Suppressor macrophage treated with lipopolysaccharide for 1 hour (primary cell): ENCODE measurements at regions not wholly inside any gene's neighbourhood (a gene's known extent, or its start where the extent isn't known, plus 50 kb on each side); places are given as distances from the start of the nearest gene placed in this dataset.

Source experiments
- DNase-seq, 3 donors: peaks; one replicate each; pipeline ENCODE4 v3.0.0-alpha.2; 2020 to 2022

DNA sequence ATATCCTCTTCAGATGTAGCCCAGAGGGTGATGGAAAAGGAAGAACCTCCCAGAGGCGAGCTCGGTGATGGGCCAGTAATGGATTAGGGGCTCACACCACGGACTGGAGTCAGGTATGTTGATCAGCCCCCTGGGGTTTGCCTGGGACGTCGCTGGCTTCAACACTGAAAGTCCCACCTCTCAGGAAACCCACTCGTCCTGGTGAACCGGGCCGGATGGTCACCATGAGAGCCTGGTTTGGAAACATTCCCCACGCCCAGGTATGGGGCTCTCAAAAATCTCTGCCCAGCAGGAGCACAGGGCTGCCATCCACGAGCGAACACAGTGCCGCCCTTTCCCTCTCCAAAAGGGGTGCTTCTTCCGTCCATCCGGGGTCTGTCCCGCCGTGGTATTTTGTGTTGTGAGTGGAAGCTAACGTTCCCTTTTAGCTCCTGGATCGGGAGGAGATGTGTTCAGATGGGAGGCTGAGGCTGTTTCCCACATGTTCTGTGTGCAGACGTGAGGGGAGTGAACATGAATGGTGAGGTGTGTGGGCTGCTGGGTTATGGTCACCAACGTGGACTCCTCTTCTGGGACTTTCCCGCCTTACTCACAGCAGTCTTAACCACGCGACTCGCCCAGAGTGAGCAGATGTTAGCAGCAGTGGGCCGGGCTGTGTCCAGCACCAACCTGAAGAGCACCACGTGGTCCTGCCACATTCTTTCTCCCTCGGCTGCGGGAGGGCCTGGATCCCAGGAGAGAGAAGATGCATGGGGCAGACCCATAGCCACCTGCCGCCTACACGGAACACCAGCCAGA lies 139.2 kb downstream of the KIF26A start:
- peak; percentile 5 to 23 (median 15) for DNase-seq

- no peak for DNase-seq
Measured at GRCh38 chr14:104278214-104278534, 139.8 kb downstream of the KIF26A start.

GRCh38 chr14:104280085-104280901 lies 141.9 kb downstream of the KIF26A start:
- no peak for DNase-seq

DNA sequence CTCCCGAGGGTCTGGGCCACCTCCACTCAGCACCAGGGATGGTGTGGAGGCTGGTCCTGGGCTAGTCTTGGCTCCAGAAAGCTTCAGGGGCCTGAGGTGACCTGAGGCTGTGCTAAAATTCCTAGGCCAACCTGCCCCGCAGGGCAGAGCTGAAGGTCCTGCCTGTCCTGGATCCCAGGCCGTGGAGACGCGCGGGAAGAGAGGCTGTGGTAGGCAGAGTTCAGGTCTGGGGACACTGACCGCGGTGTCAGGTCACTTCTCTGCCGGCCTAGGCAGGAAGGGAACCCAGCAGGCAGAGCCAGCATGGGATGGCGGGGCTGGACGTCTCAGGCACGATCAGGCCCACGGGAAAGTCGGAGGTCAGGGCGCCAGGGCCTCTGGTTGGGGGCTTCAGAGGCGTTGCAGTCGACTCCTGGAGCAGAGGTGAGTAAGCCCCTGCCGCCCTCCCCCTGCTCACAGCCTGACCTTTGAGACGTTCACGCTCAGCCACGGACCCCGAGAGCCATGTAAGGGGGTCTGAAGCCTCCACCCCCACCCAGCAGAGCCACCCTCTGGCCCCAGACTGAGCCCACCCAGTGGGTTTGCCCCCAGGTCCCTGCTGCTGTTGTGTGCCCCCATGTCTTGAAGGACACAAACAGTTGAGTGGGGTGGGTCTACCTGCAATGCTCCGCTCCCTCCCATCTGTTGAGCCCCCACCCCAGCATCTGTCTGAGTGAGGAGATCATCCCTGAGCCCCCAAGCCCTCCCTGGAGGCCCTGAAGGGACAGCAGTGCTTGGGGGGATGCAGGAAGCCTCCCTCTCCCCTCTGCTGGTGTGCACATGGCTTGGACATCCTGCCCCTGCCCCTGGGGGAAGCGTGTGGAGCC lies 142.7 kb downstream of the KIF26A start:
- DNase-seq: no peak

DNA sequence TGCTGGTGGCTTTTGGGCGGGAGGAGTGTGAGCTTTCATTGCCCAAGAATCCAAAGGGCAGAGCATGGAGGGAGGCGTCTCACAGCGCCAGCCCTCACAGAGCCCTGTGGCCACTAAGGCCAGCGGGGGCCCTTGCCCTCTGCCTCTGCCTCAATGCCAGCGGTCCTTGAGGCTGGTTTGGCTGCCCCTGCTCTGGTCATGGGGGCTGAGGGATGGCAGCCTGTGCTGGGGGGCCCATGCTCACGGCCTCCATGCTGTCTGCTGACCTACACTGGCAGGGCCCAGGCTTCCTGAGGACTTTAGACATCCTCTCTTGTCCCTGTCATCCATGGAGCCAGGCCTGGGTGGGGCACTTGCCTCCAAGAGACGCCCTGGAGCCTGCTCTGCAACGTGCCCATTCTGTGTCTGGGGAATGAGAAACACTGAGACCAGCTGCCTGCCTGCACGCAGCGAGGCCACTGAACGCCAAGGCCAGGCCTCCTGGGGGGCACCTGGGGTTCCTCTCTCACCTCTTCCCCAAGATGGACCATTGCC lies 143.4 kb downstream of the KIF26A start:
- no peak for DNase-seq

GRCh38 chr14:104282332-104283196 lies 144.2 kb downstream of the KIF26A start:
- DNase-seq: no peak

- DNase-seq: no peak
Measured at GRCh38 chr14:104283197-104284106, 145.1 kb downstream of the KIF26A start.

- no peak for DNase-seq
Measured at GRCh38 chr14:104284107-104284592, 145.8 kb downstream of the KIF26A start.

DNA sequence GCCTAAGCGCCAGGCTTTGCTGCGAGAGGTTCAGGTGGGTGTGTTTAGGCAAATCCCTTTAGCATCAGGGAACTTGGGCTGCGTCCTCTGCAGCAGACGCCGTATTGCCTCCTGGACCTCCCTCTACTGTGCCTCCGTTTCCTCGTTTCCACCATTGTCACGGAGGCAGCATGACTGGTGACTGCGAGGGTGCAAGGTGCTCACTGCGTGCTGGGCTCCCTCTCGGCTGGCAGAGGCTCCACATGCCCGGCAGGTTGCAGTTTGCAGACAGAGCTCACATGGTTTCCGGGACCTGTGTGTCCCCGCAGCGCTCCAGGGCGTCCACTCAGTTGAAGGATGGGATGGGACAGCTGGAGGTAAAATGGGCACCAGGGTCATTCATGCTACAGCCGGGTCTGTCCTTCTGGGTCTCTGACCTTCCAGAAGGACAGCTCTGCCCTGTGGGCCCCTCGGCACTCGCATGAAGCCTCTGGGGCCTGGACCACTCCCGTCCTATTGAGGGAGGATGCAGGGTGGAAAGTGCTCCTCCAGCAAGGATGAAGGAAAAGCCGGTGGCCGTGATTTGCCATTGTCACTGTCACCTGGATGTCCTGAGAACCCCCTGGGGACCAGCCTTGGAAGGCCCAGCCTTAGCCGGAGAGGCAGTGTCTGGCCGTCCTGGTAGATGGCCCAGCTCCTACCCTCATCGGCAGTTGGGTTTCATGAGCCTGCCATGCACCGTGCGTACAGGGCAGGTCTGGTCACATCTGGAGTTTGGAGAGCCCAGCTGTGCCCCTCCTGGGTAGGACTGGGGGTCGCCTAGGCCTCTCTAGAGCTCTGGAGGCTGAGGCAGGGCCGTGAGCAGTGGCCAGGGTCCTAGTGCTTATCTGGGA lies 146.5 kb downstream of the KIF26A start:
- no peak for DNase-seq

GRCh38 chr14:104285508-104285840 lies 147.1 kb downstream of the KIF26A start:
- DNase-seq: no peak

- DNase-seq: no peak
Measured at GRCh38 chr14:104286086-104286485, 147.7 kb downstream of the KIF26A start.

DNA sequence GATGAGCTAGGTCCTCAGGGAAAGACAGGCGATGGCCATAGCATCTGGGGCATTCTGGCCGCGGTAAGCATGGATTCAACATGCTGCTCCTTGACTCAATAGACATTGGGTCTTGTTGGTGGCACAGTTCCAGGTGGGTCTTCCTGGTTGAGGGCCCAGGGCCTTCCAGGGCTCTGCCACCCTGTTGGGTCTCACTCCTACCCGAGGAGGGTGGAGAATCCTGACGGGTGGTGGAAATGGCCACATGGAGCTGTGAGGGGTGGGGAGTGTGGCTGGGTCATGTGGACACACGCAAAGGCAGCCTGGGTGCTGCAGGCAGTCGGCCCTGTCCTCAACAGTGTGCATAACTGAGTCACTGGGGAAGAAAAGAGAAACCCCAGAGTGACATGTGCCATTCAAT lies 148.1 kb downstream of the KIF26A start:
- no peak for DNase-seq

DNA sequence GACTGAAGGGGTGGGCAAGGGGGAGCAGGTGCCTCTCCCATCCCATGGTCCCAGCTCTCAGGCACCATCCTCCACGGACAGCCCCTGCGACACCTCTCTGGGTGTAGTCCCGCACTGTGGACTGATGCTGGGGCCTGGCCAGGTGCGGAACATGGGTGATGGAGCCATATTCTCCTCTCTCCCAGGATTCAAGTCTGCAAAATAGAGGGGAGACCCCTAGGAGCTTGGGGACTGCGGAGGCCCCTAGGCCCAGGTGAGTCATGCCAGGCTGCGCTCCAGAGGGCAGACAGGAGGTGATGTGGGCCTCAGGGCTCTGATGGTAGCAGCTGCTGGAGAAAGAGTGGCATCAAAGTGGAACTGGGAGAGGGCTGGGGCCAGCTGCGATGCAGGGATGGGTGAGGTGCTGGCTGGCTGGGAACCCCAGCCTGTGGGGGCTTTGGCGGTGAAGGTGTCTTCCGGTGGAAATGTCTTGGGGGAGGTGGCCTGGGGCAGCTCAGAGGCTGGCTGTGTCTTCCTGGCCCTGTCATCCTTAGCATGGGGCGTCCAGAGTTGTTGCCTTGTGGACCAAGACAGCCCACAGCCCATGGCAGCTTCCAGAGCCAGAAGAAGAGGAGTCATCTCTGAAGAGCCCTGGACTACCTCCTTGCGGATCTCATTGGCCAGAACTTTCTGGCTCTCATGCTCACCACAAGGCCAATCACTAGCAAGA lies 149.1 kb downstream of the KIF26A start:
- DNase-seq: no peak

DNA sequence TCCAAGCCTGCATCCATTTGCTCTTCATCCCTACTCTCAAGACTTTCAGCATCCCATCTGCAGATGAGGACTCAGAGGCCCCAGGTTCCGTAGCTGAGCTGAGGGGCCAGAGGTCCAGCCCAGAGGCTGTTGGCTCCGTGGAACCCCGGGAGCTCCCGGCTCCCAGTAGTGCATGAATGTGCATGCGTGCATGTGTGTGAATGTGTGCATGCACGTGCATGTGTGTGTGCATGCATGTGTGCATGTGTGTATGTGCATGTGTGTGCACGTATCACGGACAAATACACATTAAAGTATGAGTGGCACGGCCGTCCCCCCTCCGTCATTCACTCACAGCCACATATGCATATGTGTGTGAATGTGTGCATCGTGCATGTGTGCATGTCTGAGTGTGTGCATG lies 149.9 kb downstream of the KIF26A start:
- DNase-seq: no peak

- DNase-seq: no peak
Measured at GRCh38 chr14:104289507-104289906, 151.1 kb downstream of the KIF26A start.

- no peak for DNase-seq
Measured at GRCh38 chr14:104290058-104290667, 151.8 kb downstream of the KIF26A start.

DNA sequence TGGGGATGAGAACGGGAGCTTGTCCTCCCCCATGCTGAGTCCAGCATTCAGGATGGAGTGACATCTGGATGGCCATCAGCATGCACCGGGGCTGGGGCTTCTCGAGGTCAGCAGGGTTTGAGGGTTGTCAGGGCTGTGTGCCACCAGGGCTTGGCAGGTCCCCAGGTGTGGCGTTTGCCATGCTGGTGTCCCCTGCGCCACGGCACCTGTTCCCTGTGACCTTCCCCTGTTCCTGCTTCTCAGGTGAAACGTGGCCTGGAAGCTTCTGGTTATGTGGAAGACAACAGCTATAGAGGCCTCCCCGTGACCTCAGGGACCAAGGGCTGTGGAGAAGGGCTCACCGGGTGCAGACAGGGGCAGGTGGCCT lies 152.4 kb downstream of the KIF26A start:
- DNase-seq: no peak

DNA sequence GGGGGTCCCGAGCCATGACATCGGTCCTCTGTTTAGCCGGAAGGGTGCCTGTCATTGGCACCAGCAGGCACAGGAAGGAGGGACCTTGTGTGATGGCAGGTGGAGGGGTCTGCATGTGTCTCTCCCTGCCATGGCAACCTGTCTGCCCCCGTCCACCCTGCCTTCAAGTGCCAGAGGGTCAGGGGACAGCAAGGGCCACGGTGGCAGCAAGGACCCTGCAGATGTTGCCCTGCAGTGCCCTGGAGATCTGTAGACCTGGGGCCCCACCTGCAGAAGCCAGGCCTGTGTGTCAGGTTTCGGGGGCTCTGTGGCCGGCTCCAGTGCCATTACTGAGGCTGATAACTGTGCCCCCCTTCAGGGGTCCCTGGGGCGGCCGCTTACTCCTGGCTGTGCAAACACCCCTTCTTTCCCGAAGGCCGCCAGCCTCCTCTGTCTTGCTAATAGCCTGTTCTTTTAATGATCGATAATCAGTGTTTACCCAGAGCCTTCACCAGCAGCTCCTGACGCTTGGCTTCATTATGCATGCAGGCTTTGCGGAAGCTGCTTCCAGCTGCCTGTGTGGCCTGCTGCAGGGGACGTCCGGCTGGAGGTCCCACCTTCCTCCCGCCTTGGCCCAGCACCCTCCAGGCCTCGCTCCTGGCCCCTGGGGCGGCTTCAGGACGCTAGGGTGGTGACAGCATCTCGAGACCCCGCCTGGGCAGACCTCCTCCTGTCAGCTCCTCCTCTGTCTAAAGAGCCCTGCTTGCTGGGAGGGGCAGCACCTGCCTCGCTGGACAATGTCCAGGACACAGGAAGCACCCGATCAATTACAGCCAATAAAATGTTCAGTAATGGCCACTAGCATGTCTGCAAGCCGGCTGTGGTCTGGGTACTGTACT lies 153.0 kb downstream of the KIF26A start:
- DNase-seq: no peak
